A673 (cell line): ENCODE measurements at regions not wholly inside any gene's neighbourhood (a gene's known extent, or its start where the extent isn't known, plus 50 kb on each side); places are given as distances from the start of the nearest gene placed in this dataset.
"Not testable (repeated sequence)": the region's sequence is repeated elsewhere in the genome, so short reads cannot be mapped to it uniquely, and the experiment has no call there.

ENCODE experiments used
- BruUV-seq: library from RNA; stranded (reverse); fragments of 400-500 nt; replicated peaks from 2 replicates; lab custom pipeline; 2021; lab: Mats Ljungman, UMichigan
- CTCF ChIA-PET: fragments of 300-600 bp; sonication (Branson Sonifier 250); formaldehyde crosslinking; loops from one replicate; lab custom pipeline; 2022; ENCODE audit warnings: antibody characterized with exemption; lab: Charles Lee
- POLR2A ChIA-PET: fragments of 300-600 bp; sonication (Branson Sonifier 250); formaldehyde crosslinking; loops from one replicate; lab custom pipeline; 2022; ENCODE audit warnings: antibody characterized with exemption; ENCODE audit not compliant: low non-redundant PET; lab: Charles Lee
- DNase-seq: peaks from one replicate; pipeline ENCODE4 v3.0.0-alpha.2; 2015; ENCODE audit warnings: low spot score
- H3K27ac ChIP-seq: fragments of 200-600 bp; sonication (generic); 2 replicates; pipeline ENCODE4 v1.5.1; 2016; ENCODE audit warnings: mixed run types, low read depth, mild to moderate bottlenecking, mixed read lengths, antibody characterized with exemption, low read length; ENCODE audit not compliant: poor library complexity, severe bottlenecking
- H3K27me3 ChIP-seq: fragments of 200-600 bp; sonication (generic); replicated peaks from 2 replicates; pipeline ENCODE4 v1.6.1; 2017; ENCODE audit warnings: mixed run types, low read depth, mild to moderate bottlenecking, mixed read lengths, antibody characterized with exemption, low read length; ENCODE audit not compliant: insufficient read depth, poor library complexity
- H3K36me3 ChIP-seq: fragments of 200-600 bp; sonication (generic); 2 replicates; pipeline ENCODE4 v1.6.1; 2016; ENCODE audit warnings: mixed run types, mild to moderate bottlenecking, mixed read lengths, antibody characterized with exemption, low read length; ENCODE audit not compliant: insufficient read depth, poor library complexity, severe bottlenecking
- H3K4me1 ChIP-seq: fragments of 200-600 bp; sonication (generic); 2 replicates; pipeline ENCODE4 v1.6.1; 2017; ENCODE audit warnings: mixed run types, mild to moderate bottlenecking, mixed read lengths, antibody characterized with exemption, low read length; ENCODE audit not compliant: insufficient read depth, poor library complexity, severe bottlenecking
- H3K4me3 ChIP-seq: fragments of 200-600 bp; sonication (generic); 2 replicates; pipeline ENCODE4 v1.5.1; 2016; ENCODE audit warnings: low read depth, mixed run types, mild to moderate bottlenecking, mixed read lengths, low read length; ENCODE audit not compliant: poor library complexity, severe bottlenecking
- H3K9me3 ChIP-seq: fragments of 200-600 bp; sonication (generic); 2 replicates; pipeline ENCODE4 v1.6.1; 2016; ENCODE audit warnings: mixed run types, low read depth, mild to moderate bottlenecking, mixed read lengths, antibody characterized with exemption, low read length; ENCODE audit not compliant: poor library complexity, severe bottlenecking
- CTCF ChIP-seq: fragments of 300-800, 200-600 bp; sonication (generic); conservative IDR thresholded peaks from 2 replicates; pipeline ENCODE4 v1.5.1; 2017; ENCODE audit warnings: low read depth, mild to moderate bottlenecking, antibody characterized with exemption, low read length, moderate library complexity, mixed read lengths
- EZH2 ChIP-seq: fragments of 200-600 bp; sonication (generic); IDR thresholded peaks from 2 replicates; pipeline ENCODE4 v1.6.1; 2017; ENCODE audit warnings: borderline replicate concordance, low read depth, mild to moderate bottlenecking, mixed read lengths, antibody characterized with exemption, low read length; ENCODE audit not compliant: poor library complexity, severe bottlenecking
- intact Hi-C: fragments of 100-400 bp; cut with micrococcal nuclease; formaldehyde crosslinking; loops from one replicate; pipeline ENCODE4 v1.10.0; 2022; ENCODE audit not compliant: unreplicated experiment

GRCh38 chr13:80679423-80679822, 338.5 kb upstream of the SPRY2 start:
- Histone ChIP-seq H3K36me3 (no peaks in the 10 kb centered on the region), H3K9me3 (no peaks in the 10 kb centered on the region), H3K4me3 (no peak overlapping the region), H3K27ac (no peak overlapping the region), H3K27me3 (no peaks in the 10 kb centered on the region), H3K4me1 (no peaks in the 10 kb centered on the region)
- CTCF ChIA-PET: no interaction called here
- BruUV-seq: no TSS peak
- intact Hi-C loops: no loop called here
- POLR2A ChIA-PET: no interaction called here
- no peak for TF ChIP-seq EZH2
- TF ChIP-seq CTCF: no peak
- DNase-seq: no peak

GRCh38 chr13:80677227-80677626, 336.3 kb upstream of the SPRY2 start:
- no TSS peak for BruUV-seq
- Histone ChIP-seq H3K4me3 (no peak overlapping the region), H3K36me3 (no peaks in the 10 kb centered on the region), H3K9me3 (no peaks in the 10 kb centered on the region), H3K27me3 (no peaks in the 10 kb centered on the region), H3K4me1 (no peaks in the 10 kb centered on the region), H3K27ac (no peak overlapping the region)
- TF ChIP-seq CTCF (no peak), EZH2 (no peak)
- no peak for DNase-seq
- intact Hi-C loops: no loop called here
- ChIA-PET CTCF (no interaction called here), POLR2A (no interaction called here)

GRCh38 chr13:80675442-80675841, 334.5 kb upstream of the SPRY2 start:
- BruUV-seq, DNase-seq, POLR2A ChIA-PET, intact Hi-C loops, H3K4me1 ChIP-seq, CTCF ChIA-PET, H3K36me3 ChIP-seq, H3K9me3 ChIP-seq, H3K4me3 ChIP-seq, H3K27me3 ChIP-seq, H3K27ac ChIP-seq: not testable (repeated sequence)

- no peaks in the 10 kb centered on the region for H3K27me3 ChIP-seq
- DNase-seq: no peak
- H3K4me3 ChIP-seq: no peak overlapping the region
- H3K9me3 ChIP-seq: no peaks in the 10 kb centered on the region
- no peak for TF ChIP-seq EZH2
- no peak for TF ChIP-seq CTCF
- BruUV-seq: no TSS peak
- no peaks in the 10 kb centered on the region for H3K4me1 ChIP-seq
- no peak overlapping the region for H3K27ac ChIP-seq
- no peaks in the 10 kb centered on the region for H3K36me3 ChIP-seq
- ChIA-PET CTCF (no interaction called here), POLR2A (no interaction called here)
- intact Hi-C loops: no loop called here
These were observed 330.8 kb upstream of the SPRY2 start for GRCh38 chr13:80671773-80672172.
